ENCODE measurements at regions not wholly inside any gene's neighbourhood (a gene's known extent, or its start where the extent isn't known, plus 50 kb on each side); places are given as distances from the start of the nearest gene placed in this dataset.

GRCh38 chr2:117481608-117482007, 332.9 kb upstream of the DDX18 start:
- TF ChIP-seq POLR2AphosphoS5 (IDR thresholded peaks at IDR 0.05; ENCODE audit: low read depth, low read length): no peak
- TF ChIP-seq POLR2A (IDR thresholded peaks at IDR 0.05; ENCODE audit: low read depth, low read length): no peak
- TF ChIP-seq TAF1 (IDR thresholded peaks at IDR 0.05; ENCODE audit: borderline replicate concordance, low read depth, low read length): no peak
